ENCODE measurements at regions not wholly inside any gene's neighbourhood (a gene's known extent, or its start where the extent isn't known, plus 50 kb on each side); places are given as distances from the start of the nearest gene placed in this dataset.

- ChIA-PET POLR2A (interaction anchor here (1.5 kb wide), 1 partner anchor 761 kb away, joined by 4 read pairs; no protein-coding TSS in a partner anchor), CTCF (interaction anchor here (0.6 to 6.4 kb wide), 9 partner anchors 10 to 1278 kb away, joined by 3 to 37 read pairs (median 3); no protein-coding TSS in a partner anchor)
- peak overlapping the region; percentile 31; the same call in 1 of the 2 replicates for H3K9ac ChIP-seq
- peak overlapping the region; percentile 62 to 73 for H3K4me3 ChIP-seq (ENCODE audit: low read depth in 2 of 2, low read length in 1 of 2)
- H3K9me2 ChIP-seq, result no peaks in the 10 kb centered on the region
- TF ChIP-seq EP300 (IDR thresholded peaks at IDR 0.05; ENCODE audit: borderline replicate concordance in 1 of 2, low read depth in 1 of 2, low read length in 1 of 2) (no peak), RXRA (IDR thresholded peaks at IDR 0.05; ENCODE audit: borderline replicate concordance, low read depth) (no peak), CHD2 (IDR thresholded peaks at IDR 0.05; ENCODE audit: low read length, partially characterized antibody) (no peak), EZH2phosphoT487 (IDR thresholded peaks at IDR 0.05; ENCODE audit: borderline replicate concordance, low read depth) (no peak), POLR2AphosphoS5 (IDR thresholded peaks at IDR 0.05; ENCODE audit: low read depth, low read length) (no peak), CTCF (IDR thresholded peaks at IDR 0.05) (no peak), TCF12 (IDR thresholded peaks at IDR 0.05) (no peak), MXI1 (IDR thresholded peaks at IDR 0.05; ENCODE audit: low read depth, low read length) (no peak; the same call in 1 of the 2 replicates), RAD21 (IDR thresholded peaks at IDR 0.05; ENCODE audit: low read length) (no peak), JUND (IDR thresholded peaks at IDR 0.05) (no peak), IRF3 (IDR thresholded peaks at IDR 0.05; ENCODE audit: low read depth, low read length) (no peak), MAX (IDR thresholded peaks at IDR 0.05; ENCODE audit: low read depth) (no peak; the same call in 1 of the 2 replicates), ELF1 (IDR thresholded peaks at IDR 0.05) (no peak), RFX5 (IDR thresholded peaks at IDR 0.05; ENCODE audit: low read length) (no peak), MEF2A (IDR thresholded peaks at IDR 0.05; ENCODE audit: borderline replicate concordance, low read depth) (no peak)
- peaks cover 44% of the 10 kb centered on the region for H3K27me3 ChIP-seq (ENCODE audit: insufficient read depth)
- peak overlapping the region in 1 of 2 experiments; percentile 39; a peak in 2 of 4 replicates for H3K27ac ChIP-seq (ENCODE audit: low read depth in 2 of 2, low read length in 1 of 2)
- H3K9me3 ChIP-seq, result no peaks in the 10 kb centered on the region
- peaks cover 0 to 19% of the 10 kb centered on the region in 2 experiments; a peak in 2 of 4 replicates for H3K4me1 ChIP-seq (ENCODE audit: control insufficient read depth in 1 of 2, insufficient read depth in 2 of 2, low read depth in 1 of 2, low read length in 1 of 2)
- DNase-seq, result peak; percentile 84
- peak overlapping the region; percentile 79 for H3K4me2 ChIP-seq
- H4K20me1 ChIP-seq (ENCODE audit: insufficient read depth), result no peaks in the 10 kb centered on the region
- peak overlapping the region; percentile 74 for H2AFZ ChIP-seq (ENCODE audit: low read depth)
- H3F3A ChIP-seq (replicated peaks; ENCODE audit: insufficient read depth), result peaks cover 4% of the 10 kb centered on the region
- H3K36me3 ChIP-seq (replicated peaks in 1 of 2; ENCODE audit: control insufficient read depth in 1 of 2, insufficient read depth in 2 of 2, low read length in 1 of 2), result no peaks in the 10 kb centered on the region
- no peaks in the 10 kb centered on the region for H3K79me2 ChIP-seq (ENCODE audit: insufficient read depth)
- WGBS (ENCODE audit: low lambda C conversion rate), result under 1% methylated on average over 19 of the region's 57 CpGs
These were observed 133.6 kb upstream of the C11orf58 start for GRCh38 chr11:16604794-16605388.

All from SK-N-SH (cell line).